ENCODE measurements at regions not wholly inside any gene's neighbourhood (a gene's known extent, or its start where the extent isn't known, plus 50 kb on each side); places are given as distances from the start of the nearest gene placed in this dataset.

DNA sequence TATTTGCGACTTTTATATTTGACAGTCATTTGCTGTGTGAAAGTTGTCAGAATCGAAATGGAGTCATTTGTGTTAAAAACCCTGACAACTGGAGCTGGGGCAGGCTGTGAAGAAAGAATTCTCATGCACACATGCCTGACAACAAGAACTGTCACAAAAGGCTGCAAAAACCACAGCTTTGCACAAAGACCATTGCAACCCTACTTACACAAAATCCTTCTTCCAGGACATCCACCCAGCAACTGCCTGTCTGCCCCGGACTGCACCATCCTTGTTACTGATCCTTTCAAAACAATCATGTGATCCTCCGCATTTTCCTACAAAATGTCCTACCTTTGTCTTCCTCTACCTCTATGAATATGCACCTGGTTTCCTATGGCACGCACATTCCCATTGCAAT lies 66.8 kb upstream of the IRS2 start:
- TF ChIP-seq RAD21 (IDR thresholded peaks at IDR 0.05) (no peak), YY1 (IDR thresholded peaks at IDR 0.05) (no peak), JUND (IDR thresholded peaks at IDR 0.05) (no peak), EGR1 (IDR thresholded peaks at IDR 0.05; ENCODE audit: low read depth in 2 of 2) (no peak), HNF4A (conservative IDR thresholded peaks at IDR 0.05) (no peak)
- TF ChIP-seq, protein P1, sequence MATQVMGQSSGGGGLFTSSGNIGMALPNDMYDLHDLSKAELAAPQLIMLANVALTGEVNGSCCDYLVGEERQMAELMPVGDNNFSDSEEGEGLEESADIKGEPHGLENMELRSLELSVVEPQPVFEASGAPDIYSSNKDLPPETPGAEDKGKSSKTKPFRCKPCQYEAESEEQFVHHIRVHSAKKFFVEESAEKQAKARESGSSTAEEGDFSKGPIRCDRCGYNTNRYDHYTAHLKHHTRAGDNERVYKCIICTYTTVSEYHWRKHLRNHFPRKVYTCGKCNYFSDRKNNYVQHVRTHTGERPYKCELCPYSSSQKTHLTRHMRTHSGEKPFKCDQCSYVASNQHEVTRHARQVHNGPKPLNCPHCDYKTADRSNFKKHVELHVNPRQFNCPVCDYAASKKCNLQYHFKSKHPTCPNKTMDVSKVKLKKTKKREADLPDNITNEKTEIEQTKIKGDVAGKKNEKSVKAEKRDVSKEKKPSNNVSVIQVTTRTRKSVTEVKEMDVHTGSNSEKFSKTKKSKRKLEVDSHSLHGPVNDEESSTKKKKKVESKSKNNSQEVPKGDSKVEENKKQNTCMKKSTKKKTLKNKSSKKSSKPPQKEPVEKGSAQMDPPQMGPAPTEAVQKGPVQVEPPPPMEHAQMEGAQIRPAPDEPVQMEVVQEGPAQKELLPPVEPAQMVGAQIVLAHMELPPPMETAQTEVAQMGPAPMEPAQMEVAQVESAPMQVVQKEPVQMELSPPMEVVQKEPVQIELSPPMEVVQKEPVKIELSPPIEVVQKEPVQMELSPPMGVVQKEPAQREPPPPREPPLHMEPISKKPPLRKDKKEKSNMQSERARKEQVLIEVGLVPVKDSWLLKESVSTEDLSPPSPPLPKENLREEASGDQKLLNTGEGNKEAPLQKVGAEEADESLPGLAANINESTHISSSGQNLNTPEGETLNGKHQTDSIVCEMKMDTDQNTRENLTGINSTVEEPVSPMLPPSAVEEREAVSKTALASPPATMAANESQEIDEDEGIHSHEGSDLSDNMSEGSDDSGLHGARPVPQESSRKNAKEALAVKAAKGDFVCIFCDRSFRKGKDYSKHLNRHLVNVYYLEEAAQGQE (IDR thresholded peaks at IDR 0.05), result no peak
- TF ChIP-seq, protein P2, sequence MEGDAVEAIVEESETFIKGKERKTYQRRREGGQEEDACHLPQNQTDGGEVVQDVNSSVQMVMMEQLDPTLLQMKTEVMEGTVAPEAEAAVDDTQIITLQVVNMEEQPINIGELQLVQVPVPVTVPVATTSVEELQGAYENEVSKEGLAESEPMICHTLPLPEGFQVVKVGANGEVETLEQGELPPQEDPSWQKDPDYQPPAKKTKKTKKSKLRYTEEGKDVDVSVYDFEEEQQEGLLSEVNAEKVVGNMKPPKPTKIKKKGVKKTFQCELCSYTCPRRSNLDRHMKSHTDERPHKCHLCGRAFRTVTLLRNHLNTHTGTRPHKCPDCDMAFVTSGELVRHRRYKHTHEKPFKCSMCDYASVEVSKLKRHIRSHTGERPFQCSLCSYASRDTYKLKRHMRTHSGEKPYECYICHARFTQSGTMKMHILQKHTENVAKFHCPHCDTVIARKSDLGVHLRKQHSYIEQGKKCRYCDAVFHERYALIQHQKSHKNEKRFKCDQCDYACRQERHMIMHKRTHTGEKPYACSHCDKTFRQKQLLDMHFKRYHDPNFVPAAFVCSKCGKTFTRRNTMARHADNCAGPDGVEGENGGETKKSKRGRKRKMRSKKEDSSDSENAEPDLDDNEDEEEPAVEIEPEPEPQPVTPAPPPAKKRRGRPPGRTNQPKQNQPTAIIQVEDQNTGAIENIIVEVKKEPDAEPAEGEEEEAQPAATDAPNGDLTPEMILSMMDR (IDR thresholded peaks at IDR 0.05; ENCODE audit: low read depth, low read length, missing input control), result no peak
- TF ChIP-seq, protein P3, sequence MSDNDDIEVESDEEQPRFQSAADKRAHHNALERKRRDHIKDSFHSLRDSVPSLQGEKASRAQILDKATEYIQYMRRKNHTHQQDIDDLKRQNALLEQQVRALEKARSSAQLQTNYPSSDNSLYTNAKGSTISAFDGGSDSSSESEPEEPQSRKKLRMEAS (IDR thresholded peaks at IDR 0.05), result no peak
